ENCODE measurements at regions not wholly inside any gene's neighbourhood (a gene's known extent, or its start where the extent isn't known, plus 50 kb on each side); places are given as distances from the start of the nearest gene placed in this dataset.

DNA sequence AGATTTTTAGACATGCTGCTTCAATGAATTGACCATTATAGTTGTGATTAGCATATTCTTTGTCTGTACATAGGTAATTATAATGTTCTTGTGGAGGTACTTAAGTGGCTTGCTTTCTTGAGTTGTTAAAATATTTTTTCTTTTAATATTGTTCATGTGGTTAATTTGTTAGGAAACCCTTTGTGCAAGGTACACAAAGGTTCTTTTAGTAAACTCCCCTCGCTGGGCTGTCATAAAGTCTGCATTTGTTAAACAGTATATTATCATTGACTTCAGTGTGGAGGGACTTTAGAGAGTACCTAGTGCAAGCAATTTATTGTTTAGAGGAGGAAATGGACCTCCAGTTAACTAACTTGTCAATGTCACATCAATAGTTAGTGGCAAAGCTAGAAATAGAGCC is 52.5 kb downstream of the DISP1 start (continued):
- TF ChIP-seq, protein P1, sequence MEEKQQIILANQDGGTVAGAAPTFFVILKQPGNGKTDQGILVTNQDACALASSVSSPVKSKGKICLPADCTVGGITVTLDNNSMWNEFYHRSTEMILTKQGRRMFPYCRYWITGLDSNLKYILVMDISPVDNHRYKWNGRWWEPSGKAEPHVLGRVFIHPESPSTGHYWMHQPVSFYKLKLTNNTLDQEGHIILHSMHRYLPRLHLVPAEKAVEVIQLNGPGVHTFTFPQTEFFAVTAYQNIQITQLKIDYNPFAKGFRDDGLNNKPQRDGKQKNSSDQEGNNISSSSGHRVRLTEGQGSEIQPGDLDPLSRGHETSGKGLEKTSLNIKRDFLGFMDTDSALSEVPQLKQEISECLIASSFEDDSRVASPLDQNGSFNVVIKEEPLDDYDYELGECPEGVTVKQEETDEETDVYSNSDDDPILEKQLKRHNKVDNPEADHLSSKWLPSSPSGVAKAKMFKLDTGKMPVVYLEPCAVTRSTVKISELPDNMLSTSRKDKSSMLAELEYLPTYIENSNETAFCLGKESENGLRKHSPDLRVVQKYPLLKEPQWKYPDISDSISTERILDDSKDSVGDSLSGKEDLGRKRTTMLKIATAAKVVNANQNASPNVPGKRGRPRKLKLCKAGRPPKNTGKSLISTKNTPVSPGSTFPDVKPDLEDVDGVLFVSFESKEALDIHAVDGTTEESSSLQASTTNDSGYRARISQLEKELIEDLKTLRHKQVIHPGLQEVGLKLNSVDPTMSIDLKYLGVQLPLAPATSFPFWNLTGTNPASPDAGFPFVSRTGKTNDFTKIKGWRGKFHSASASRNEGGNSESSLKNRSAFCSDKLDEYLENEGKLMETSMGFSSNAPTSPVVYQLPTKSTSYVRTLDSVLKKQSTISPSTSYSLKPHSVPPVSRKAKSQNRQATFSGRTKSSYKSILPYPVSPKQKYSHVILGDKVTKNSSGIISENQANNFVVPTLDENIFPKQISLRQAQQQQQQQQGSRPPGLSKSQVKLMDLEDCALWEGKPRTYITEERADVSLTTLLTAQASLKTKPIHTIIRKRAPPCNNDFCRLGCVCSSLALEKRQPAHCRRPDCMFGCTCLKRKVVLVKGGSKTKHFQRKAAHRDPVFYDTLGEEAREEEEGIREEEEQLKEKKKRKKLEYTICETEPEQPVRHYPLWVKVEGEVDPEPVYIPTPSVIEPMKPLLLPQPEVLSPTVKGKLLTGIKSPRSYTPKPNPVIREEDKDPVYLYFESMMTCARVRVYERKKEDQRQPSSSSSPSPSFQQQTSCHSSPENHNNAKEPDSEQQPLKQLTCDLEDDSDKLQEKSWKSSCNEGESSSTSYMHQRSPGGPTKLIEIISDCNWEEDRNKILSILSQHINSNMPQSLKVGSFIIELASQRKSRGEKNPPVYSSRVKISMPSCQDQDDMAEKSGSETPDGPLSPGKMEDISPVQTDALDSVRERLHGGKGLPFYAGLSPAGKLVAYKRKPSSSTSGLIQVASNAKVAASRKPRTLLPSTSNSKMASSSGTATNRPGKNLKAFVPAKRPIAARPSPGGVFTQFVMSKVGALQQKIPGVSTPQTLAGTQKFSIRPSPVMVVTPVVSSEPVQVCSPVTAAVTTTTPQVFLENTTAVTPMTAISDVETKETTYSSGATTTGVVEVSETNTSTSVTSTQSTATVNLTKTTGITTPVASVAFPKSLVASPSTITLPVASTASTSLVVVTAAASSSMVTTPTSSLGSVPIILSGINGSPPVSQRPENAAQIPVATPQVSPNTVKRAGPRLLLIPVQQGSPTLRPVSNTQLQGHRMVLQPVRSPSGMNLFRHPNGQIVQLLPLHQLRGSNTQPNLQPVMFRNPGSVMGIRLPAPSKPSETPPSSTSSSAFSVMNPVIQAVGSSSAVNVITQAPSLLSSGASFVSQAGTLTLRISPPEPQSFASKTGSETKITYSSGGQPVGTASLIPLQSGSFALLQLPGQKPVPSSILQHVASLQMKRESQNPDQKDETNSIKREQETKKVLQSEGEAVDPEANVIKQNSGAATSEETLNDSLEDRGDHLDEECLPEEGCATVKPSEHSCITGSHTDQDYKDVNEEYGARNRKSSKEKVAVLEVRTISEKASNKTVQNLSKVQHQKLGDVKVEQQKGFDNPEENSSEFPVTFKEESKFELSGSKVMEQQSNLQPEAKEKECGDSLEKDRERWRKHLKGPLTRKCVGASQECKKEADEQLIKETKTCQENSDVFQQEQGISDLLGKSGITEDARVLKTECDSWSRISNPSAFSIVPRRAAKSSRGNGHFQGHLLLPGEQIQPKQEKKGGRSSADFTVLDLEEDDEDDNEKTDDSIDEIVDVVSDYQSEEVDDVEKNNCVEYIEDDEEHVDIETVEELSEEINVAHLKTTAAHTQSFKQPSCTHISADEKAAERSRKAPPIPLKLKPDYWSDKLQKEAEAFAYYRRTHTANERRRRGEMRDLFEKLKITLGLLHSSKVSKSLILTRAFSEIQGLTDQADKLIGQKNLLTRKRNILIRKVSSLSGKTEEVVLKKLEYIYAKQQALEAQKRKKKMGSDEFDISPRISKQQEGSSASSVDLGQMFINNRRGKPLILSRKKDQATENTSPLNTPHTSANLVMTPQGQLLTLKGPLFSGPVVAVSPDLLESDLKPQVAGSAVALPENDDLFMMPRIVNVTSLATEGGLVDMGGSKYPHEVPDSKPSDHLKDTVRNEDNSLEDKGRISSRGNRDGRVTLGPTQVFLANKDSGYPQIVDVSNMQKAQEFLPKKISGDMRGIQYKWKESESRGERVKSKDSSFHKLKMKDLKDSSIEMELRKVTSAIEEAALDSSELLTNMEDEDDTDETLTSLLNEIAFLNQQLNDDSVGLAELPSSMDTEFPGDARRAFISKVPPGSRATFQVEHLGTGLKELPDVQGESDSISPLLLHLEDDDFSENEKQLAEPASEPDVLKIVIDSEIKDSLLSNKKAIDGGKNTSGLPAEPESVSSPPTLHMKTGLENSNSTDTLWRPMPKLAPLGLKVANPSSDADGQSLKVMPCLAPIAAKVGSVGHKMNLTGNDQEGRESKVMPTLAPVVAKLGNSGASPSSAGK (IDR thresholded peaks at IDR 0.05) = no peak
- TF ChIP-seq ZC3H4 (CRISPR knock-in tag; IDR thresholded peaks at IDR 0.05; ENCODE audit: borderline replicate concordance) = no peak
- no peak for TF ChIP-seq ZZZ3 (IDR thresholded peaks at IDR 0.05)
- TF ChIP-seq RHOXF2B (CRISPR knock-in tag; conservative IDR thresholded peaks at IDR 0.05) = no peak
- TF ChIP-seq SREBF2 (CRISPR knock-in tag; IDR thresholded peaks at IDR 0.05) = no peak
- no peak for TF ChIP-seq RCOR1 (IDR thresholded peaks at IDR 0.05; ENCODE audit: borderline replicate concordance in 1 of 2, low read depth in 2 of 2, low read length in 2 of 2)
- no peak for TF ChIP-seq EP400 (IDR thresholded peaks at IDR 0.05)
- TF ChIP-seq, protein P2, sequence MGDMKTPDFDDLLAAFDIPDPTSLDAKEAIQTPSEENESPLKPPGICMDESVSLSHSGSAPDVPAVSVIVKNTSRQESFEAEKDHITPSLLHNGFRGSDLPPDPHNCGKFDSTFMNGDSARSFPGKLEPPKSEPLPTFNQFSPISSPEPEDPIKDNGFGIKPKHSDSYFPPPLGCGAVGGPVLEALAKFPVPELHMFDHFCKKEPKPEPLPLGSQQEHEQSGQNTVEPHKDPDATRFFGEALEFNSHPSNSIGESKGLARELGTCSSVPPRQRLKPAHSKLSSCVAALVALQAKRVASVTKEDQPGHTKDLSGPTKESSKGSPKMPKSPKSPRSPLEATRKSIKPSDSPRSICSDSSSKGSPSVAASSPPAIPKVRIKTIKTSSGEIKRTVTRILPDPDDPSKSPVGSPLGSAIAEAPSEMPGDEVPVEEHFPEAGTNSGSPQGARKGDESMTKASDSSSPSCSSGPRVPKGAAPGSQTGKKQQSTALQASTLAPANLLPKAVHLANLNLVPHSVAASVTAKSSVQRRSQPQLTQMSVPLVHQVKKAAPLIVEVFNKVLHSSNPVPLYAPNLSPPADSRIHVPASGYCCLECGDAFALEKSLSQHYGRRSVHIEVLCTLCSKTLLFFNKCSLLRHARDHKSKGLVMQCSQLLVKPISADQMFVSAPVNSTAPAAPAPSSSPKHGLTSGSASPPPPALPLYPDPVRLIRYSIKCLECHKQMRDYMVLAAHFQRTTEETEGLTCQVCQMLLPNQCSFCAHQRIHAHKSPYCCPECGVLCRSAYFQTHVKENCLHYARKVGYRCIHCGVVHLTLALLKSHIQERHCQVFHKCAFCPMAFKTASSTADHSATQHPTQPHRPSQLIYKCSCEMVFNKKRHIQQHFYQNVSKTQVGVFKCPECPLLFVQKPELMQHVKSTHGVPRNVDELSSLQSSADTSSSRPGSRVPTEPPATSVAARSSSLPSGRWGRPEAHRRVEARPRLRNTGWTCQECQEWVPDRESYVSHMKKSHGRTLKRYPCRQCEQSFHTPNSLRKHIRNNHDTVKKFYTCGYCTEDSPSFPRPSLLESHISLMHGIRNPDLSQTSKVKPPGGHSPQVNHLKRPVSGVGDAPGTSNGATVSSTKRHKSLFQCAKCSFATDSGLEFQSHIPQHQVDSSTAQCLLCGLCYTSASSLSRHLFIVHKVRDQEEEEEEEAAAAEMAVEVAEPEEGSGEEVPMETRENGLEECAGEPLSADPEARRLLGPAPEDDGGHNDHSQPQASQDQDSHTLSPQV (IDR thresholded peaks at IDR 0.05) = no peak
- no peak for TF ChIP-seq CHD4 (IDR thresholded peaks at IDR 0.05; ENCODE audit: insufficient read depth, insufficient replicate concordance, low read depth, low read length, poor library complexity, severe bottlenecking)
- TF ChIP-seq KDM5B (IDR thresholded peaks at IDR 0.05; ENCODE audit: insufficient replicate concordance, low read depth, low read length) = no peak
- TF ChIP-seq ZNF384 (IDR thresholded peaks at IDR 0.05; ENCODE audit: low read depth, low read length) = no peak
- no peak for TF ChIP-seq HNRNPK (IDR thresholded peaks at IDR 0.05; ENCODE audit: low read depth, low read length, poor library complexity, severe bottlenecking)
- TF ChIP-seq DIDO1 (tag; IDR thresholded peaks at IDR 0.05; ENCODE audit: low read depth) = no peak
